ENCODE measurements at regions not wholly inside any gene's neighbourhood (a gene's known extent, or its start where the extent isn't known, plus 50 kb on each side); places are given as distances from the start of the nearest gene placed in this dataset.

GRCh38 chr12:87140262-87140661 lies 884.1 kb upstream of the MGAT4C start:
- no peak overlapping the region for H3K4me3 ChIP-seq
- no peaks in the 10 kb centered on the region for H3K4me1 ChIP-seq (replicated peaks in 1 of 2)
- no peaks in the 10 kb centered on the region for H3K27me3 ChIP-seq
- no peak for TF ChIP-seq CTCF (IDR thresholded peaks at IDR 0.05)
- H3K36me3 ChIP-seq (replicated peaks in 1 of 2), result no peaks in the 10 kb centered on the region
- DNase-seq, result no peak
- 68 to 77% (median 73%) methylated on average over 1 of the region's 1 CpG for WGBS, 4 donors
- intact Hi-C loops (cut with DNase I), result no loop called here
- H3K9me3 ChIP-seq (replicated peaks in 1 of 3), result no peaks in the 10 kb centered on the region
- H3K27ac ChIP-seq, result no peak overlapping the region

- no peak for DNase-seq
- no peak for TF ChIP-seq CTCF (IDR thresholded peaks at IDR 0.05)
- TF ChIP-seq POLR2A (IDR thresholded peaks at IDR 0.05), result no peak
- Histone ChIP-seq H3K27me3 (no peaks in the 10 kb centered on the region), H3K4me1 (replicated peaks in 1 of 2) (no peaks in the 10 kb centered on the region), H3K9me3 (replicated peaks in 1 of 3) (no peaks in the 10 kb centered on the region), H3K36me3 (replicated peaks in 1 of 2) (no peaks in the 10 kb centered on the region), H3K27ac (no peak overlapping the region), H3K4me3 (no peak overlapping the region)
- intact Hi-C loops (cut with DNase I), result no loop called here
Observed at GRCh38 chr12:87137220-87137619, 881.0 kb upstream of the MGAT4C start.

- Histone ChIP-seq H3K4me1 (replicated peaks in 1 of 2) (no peaks in the 10 kb centered on the region), H3K36me3 (replicated peaks in 1 of 2) (no peaks in the 10 kb centered on the region), H3K9me3 (replicated peaks in 1 of 3) (no peaks in the 10 kb centered on the region), H3K27ac (no peak overlapping the region), H3K27me3 (no peaks in the 10 kb centered on the region), H3K4me3 (no peak overlapping the region)
- DNase-seq, result no peak
- 36 to 48% (median 40%) methylated on average over 2 of the region's 2 CpGs for WGBS, 4 donors
- TF ChIP-seq POLR2A (IDR thresholded peaks at IDR 0.05), result no peak
- TF ChIP-seq CTCF (IDR thresholded peaks at IDR 0.05), result no peak
- intact Hi-C loops (cut with DNase I), result no loop called here
Observed at GRCh38 chr12:87136330-87136976, 880.3 kb upstream of the MGAT4C start.

- H3K4me1 ChIP-seq (replicated peaks in 1 of 2), result no peaks in the 10 kb centered on the region
- no peak overlapping the region for H3K27ac ChIP-seq
- DNase-seq, result no peak
- intact Hi-C loops (cut with DNase I), result no loop called here
- no peaks in the 10 kb centered on the region for H3K27me3 ChIP-seq
- TF ChIP-seq CTCF (IDR thresholded peaks at IDR 0.05) (no peak), POLR2A (IDR thresholded peaks at IDR 0.05) (no peak)
- no peaks in the 10 kb centered on the region for H3K36me3 ChIP-seq (replicated peaks in 1 of 2)
- H3K9me3 ChIP-seq (replicated peaks in 1 of 3), result no peaks in the 10 kb centered on the region
- H3K4me3 ChIP-seq, result no peak overlapping the region
Observed at GRCh38 chr12:87127272-87127671, 871.1 kb upstream of the MGAT4C start.
